ENCODE measurements at regions not wholly inside any gene's neighbourhood (a gene's known extent, or its start where the extent isn't known, plus 50 kb on each side); places are given as distances from the start of the nearest gene placed in this dataset.

DNA sequence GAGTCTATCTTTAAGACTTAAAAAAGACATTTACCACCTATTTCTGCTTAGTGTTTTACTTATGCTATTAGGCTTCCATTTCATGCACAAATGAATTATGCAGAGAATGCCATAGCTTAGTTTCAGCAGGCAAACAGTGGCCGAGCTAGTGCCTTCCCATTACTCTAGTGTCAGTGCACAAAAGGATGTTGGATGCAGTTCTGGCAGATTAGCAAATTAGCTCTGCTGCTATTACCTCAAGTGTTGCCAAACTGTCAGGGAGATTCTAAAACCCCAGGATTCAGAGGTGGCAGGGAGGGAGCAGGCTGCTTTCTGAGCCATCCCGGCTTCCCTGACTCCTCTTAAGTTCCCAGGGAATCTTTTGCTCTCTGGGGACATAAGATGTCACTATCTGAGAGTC, 209.4 kb upstream of the NCAM1 start:
- DNase-seq (ENCODE audit: low read depth in 2 of 2): no peak

- DNase-seq (ENCODE audit: low read depth in 2 of 2): no peak
Measured at GRCh38 chr11:112752563-112752962, 208.7 kb upstream of the NCAM1 start.

DNA sequence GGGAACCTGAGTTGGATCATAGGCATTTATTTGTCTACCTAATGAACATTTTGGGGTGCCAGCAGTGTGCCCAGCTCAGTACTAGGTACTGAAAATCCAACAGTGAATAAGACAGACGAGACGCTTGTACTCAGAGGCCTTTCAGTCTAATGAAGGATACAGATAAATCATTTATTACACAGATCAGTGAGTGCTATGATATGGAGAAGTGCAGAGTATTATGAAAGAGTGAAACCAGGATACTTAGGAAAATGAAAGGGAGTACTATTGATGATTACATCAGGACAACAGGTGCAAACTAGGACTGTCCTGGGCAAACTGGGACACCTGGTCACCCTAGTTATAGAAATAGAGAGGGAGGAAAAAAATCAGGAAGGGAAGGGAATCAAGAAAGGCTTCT, 207.5 kb upstream of the NCAM1 start:
- DNase-seq (ENCODE audit: low read depth in 2 of 2): no peak

DNA sequence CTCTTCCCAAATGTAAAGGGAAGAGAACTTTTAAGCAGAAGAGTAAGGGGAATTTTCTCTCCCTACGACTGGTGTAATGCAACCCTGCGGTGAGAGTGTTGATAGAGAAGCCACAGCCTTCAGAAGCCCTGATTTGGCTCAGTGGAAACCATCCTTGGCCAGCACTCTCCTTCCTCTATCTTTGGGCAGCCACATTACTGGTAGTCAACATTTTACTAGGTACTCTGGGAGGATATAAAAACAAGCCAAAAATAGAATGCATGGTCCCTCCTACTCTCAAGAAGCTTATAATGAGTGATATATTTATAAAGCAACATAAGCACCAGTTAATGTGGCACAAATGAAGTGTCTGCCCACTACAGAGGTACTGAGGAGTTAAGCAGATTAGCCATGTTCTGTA, 201.8 kb upstream of the NCAM1 start:
- no peak for DNase-seq (ENCODE audit: low read depth in 2 of 2)

- no peak for DNase-seq (ENCODE audit: low read depth in 2 of 2)
Measured at GRCh38 chr11:112760396-112761059, 200.7 kb upstream of the NCAM1 start.

DNA sequence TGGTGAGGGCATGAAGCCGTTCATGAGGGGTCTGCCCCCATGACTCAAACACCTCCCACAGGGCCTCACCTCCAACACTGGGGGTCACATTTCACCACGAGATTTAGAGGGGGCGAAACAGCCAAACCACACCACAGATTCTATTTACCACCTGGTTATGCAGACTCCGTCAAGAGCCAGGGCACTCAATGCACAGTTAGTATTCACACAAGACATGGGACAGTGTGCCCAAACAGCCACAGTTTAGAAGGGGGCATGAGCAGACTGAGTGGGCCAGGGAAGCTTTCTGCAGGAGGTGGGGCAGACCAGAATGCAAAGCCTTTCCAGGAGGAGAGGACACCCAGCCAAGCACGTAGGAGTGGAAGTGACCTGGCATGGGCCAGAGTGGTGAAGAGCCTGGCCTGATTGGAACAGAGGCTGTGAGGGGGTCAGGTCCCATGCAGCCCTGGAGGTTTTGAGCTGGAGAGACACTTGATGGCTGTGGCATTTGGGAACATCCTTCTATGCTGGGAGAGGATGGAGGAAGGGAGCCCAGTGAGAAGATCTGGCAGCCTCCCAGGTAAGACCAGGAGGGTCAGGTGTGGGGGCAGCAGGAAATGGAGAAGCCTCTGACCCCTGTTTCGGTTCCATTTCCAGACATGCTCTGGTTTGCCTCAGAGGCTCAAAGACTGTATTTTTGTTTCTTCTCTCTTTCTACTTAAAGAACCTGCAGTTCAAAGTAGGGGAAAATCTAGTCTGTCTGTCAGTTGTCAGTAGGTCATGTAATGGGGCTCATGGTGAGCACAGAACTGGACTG, 199.1 kb upstream of the NCAM1 start:
- DNase-seq (ENCODE audit: low read depth in 2 of 2): no peak

- DNase-seq (ENCODE audit: low read depth in 2 of 2): no peak
Measured at GRCh38 chr11:112762707-112763090, 198.5 kb upstream of the NCAM1 start.

GRCh38 chr11:112765337-112765736, 195.9 kb upstream of the NCAM1 start:
- DNase-seq (ENCODE audit: low read depth in 2 of 2): no peak

- no peak for DNase-seq (ENCODE audit: low read depth in 2 of 2)
Measured at GRCh38 chr11:112769170-112769569, 192.1 kb upstream of the NCAM1 start.

GRCh38 chr11:112769584-112769983, 191.6 kb upstream of the NCAM1 start:
- DNase-seq (ENCODE audit: low read depth in 2 of 2): no peak

DNA sequence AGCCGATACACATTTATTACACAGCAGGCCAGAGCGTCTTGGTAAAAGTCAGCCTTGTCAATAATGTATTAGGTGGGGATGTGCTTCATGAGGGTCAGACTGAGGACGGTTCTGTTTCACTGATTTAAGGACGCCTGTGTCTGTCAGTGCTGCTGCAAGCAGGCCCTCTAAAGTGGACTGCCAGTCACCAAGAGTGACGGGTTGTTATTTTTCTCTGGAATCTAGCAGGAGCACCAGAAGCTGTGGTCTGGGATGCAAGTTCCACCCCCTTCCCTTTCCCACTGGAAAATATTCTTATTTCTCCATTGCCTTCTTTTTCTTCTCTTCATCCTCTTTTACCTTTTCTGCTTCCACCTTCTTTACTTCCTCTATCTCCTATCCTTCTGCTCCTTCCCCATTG, 191.2 kb upstream of the NCAM1 start:
- DNase-seq (ENCODE audit: low read depth in 2 of 2): no peak

- DNase-seq (ENCODE audit: low read depth in 2 of 2): no peak
Measured at GRCh38 chr11:112770487-112770886, 190.7 kb upstream of the NCAM1 start.

DNA sequence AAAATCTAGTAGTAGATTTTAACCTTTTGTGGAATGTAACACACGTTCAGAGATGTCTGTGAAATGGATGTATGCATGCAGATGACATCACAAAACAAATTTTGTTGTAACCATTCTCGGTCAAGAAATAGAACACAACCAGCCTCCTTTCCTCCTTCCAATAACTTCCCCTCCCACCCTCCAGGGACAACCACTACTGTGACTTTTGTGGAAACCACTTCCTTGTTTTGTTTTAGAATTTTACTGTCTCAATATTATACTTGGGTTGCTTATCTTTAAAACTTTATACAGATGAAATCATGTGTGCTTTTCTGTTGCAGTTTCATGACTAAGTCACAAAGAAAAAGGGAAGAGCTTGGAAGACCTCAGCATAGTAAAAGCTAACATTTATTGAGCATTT, 189.4 kb upstream of the NCAM1 start:
- DNase-seq (ENCODE audit: low read depth in 2 of 2): no peak

DNA sequence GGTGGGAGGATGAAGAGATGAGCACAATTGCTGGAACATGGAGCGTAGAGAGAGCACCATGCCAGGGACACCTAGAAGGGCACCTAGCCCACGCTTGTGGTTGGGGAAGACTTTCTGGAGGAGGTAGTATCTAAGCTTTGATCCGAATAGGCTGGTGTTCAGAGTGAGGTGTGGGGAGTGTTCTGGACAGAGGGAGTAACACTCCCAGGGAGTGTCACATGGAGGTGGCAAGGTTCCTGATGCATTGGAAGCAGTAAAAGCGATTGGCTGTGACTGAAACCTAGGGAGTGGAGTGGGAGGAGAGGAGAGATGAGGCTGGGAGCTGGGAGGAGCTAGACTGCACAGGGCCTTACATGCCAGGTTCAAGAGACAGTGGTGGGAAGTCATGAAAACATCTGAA, 188.0 kb upstream of the NCAM1 start:
- no peak for DNase-seq (ENCODE audit: low read depth in 2 of 2)

DNA sequence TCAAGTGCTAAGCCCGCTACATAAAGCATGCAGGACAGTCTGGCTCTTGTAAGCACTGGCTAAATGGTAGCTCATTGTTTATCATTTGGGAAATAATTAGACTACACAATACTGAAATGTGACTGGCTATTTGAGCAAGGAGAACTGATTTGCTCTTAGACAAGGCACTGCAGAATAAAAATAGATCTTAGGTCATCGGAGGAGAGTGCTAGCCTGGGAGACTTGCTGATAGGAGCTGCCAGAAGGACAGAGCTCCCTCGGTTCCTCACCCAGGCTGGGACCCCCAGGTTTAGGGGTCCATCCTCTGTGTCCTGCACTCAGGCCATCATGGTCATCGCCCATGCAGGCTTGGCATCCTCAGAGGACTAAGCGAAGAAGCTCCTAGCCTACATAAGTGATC, 184.4 kb upstream of the NCAM1 start:
- no peak for DNase-seq (ENCODE audit: low read depth in 2 of 2)

GRCh38 chr11:112777283-112777751, 183.9 kb upstream of the NCAM1 start:
- no peak for DNase-seq (ENCODE audit: low read depth in 2 of 2)

- DNase-seq (ENCODE audit: low read depth in 2 of 2): no peak
Measured at GRCh38 chr11:112778091-112778876, 182.9 kb upstream of the NCAM1 start.

- DNase-seq (ENCODE audit: low read depth in 2 of 2): no peak
Measured at GRCh38 chr11:112778877-112779266, 182.3 kb upstream of the NCAM1 start.

GRCh38 chr11:112780351-112781087, 180.7 kb upstream of the NCAM1 start:
- peak; percentile 39 to 52 for DNase-seq (ENCODE audit: low read depth in 2 of 2)

DNA sequence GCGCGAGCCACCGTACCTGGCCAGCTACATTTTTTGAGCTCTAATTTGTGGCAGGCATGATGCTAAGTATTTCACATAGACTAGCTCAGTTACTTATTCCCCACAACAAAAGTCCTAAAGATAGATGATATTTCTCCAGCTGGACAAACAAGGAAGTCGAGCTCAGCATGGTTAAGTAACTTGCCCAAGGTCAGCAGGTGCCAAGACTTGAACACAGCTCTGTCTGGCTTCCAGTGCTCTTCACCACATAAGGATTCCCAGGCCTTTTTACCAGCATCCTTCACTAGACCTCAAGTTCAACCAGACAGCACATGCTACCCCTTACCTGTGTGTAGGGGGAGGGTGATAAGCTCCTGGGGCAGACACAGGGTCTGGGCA, 177.3 kb upstream of the NCAM1 start:
- DNase-seq (ENCODE audit: low read depth in 2 of 2): no peak

- DNase-seq (ENCODE audit: low read depth in 2 of 2): peak; percentile 90 to 91
Measured at GRCh38 chr11:112784323-112785073, 176.7 kb upstream of the NCAM1 start.
